ENCODE measurements at regions not wholly inside any gene's neighbourhood (a gene's known extent, or its start where the extent isn't known, plus 50 kb on each side); places are given as distances from the start of the nearest gene placed in this dataset.

DNA sequence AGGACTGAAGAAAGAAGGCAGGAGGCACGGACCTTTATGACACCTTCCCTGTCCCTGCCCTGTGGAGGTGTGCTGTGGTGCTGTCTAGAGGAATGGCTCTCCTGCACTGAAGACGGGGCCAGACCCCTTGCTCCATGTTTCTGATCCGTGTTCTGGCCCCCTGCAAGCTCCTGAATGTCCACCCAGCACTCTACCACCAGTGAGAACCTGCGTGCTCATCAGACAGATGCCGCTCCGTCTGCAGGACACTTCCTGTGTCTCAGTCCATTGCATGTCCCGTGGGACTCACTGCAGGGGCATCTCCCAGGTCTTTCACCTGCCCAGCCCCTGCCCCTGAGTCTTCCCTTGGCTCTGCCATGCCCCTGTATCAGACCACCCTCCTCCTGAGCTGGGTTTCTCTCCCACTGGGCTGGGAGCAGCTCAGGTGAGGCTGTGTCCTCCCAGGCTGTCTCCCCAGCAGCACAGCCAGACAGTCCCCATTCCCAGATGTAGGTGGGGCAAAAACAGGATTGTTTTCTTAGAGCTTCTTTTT, 278.3 kb upstream of the ZNF32 start:
- TF ChIP-seq CTCF (IDR thresholded peaks at IDR 0.05) = no peak
- TF ChIP-seq EP300 (IDR thresholded peaks at IDR 0.05) = no peak
- TF ChIP-seq POLR2A (IDR thresholded peaks at IDR 0.05) = no peak

Data from tibial nerve (tissue), 4 donors.